ENCODE measurements at regions not wholly inside any gene's neighbourhood (a gene's known extent, or its start where the extent isn't known, plus 50 kb on each side); places are given as distances from the start of the nearest gene placed in this dataset.

GRCh38 chr12:114221136-114221833 is 184.7 kb downstream of the TBX5 start:
- no peak overlapping the region for H3K9ac ChIP-seq (ENCODE audit: low read length)
- TF ChIP-seq CTCF (IDR thresholded peaks at IDR 0.05; ENCODE audit: low read depth, low read length) (no peak), EZH2phosphoT487 (IDR thresholded peaks at IDR 0.05; ENCODE audit: low read depth) (no peak)
- no peak overlapping the region for H2AFZ ChIP-seq (ENCODE audit: low read depth, low read length)
- H3K4me3 ChIP-seq (ENCODE audit: low read length): no peak overlapping the region
- no peak overlapping the region for H3K27ac ChIP-seq (ENCODE audit: low read length)
- H3K9me3 ChIP-seq (ENCODE audit: insufficient read depth, low read length): no peaks in the 10 kb centered on the region
- no peaks in the 10 kb centered on the region for H3K36me3 ChIP-seq (replicated peaks; ENCODE audit: low read depth, low read length)
- no peak overlapping the region for H3K4me2 ChIP-seq (ENCODE audit: low read length)
- peaks cover 23% of the 10 kb centered on the region; the same call in 1 of the 2 replicates for H3K27me3 ChIP-seq (ENCODE audit: low read depth, low read length)
- no peaks in the 10 kb centered on the region for H3K79me2 ChIP-seq (ENCODE audit: low read length)
- no peaks in the 10 kb centered on the region for H3K4me1 ChIP-seq (ENCODE audit: low read length)
- no peaks in the 10 kb centered on the region for H4K20me1 ChIP-seq (ENCODE audit: insufficient read depth, low read length)

DNA sequence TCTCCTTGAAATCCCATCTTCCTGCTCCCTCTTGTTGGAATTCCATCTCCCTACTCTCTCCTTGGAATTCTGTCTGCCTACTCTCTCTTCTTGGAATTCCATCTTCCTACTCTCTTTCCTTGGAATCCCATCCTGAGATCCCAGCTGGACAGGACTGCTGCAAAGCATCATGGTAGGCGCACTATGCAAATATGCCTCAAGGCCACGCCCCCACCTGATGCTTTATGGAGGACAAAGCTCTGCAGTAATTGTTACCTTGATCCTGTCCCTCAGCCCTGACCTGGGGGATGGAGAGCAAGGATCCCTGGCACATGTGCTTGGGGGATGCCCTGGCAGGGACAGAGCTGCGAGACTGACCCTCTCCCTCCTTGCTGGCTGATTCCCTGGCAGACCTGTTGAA is 185.6 kb downstream of the TBX5 start:
- Histone ChIP-seq H3K4me3 (ENCODE audit: low read length) (no peak overlapping the region), H3K9me3 (ENCODE audit: insufficient read depth, low read length) (no peaks in the 10 kb centered on the region), H3K4me2 (ENCODE audit: low read length) (no peak overlapping the region), H3K79me2 (ENCODE audit: low read length) (no peaks in the 10 kb centered on the region), H3K4me1 (ENCODE audit: low read length) (no peaks in the 10 kb centered on the region), H2AFZ (ENCODE audit: low read depth, low read length) (no peak overlapping the region), H3K36me3 (replicated peaks; ENCODE audit: low read depth, low read length) (no peaks in the 10 kb centered on the region), H3K9ac (ENCODE audit: low read length) (no peak overlapping the region), H4K20me1 (ENCODE audit: insufficient read depth, low read length) (no peaks in the 10 kb centered on the region), H3K27me3 (ENCODE audit: low read depth, low read length) (peaks cover 23% of the 10 kb centered on the region; the same call in 1 of the 2 replicates), H3K27ac (ENCODE audit: low read length) (no peak overlapping the region)
- TF ChIP-seq CTCF (IDR thresholded peaks at IDR 0.05; ENCODE audit: low read depth, low read length) (no peak), EZH2phosphoT487 (IDR thresholded peaks at IDR 0.05; ENCODE audit: low read depth) (no peak)

DNA sequence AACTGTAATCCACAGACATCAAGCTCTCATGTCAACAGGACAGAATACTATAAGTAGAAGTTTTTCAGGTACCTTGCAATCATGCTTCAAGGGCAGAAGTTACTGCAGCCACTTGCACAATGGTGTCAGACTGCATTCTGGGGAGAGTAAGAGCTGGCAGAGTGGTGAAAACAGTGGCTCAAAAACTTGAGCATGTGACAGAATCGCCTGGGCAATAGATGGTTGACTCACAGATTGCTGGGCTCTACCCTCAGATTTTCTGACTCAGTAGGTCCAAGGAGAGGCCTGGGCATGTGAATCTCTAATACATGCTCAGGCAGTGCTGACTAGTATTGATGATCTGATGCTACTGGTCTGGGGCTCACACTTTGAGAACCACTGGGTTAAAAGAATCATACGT is 187.8 kb downstream of the TBX5 start:
- Histone ChIP-seq H3K27me3 (ENCODE audit: low read depth, low read length) (peaks cover 8% of the 10 kb centered on the region; the same call in 1 of the 2 replicates), H3K9me3 (ENCODE audit: insufficient read depth, low read length) (no peaks in the 10 kb centered on the region), H3K27ac (ENCODE audit: low read length) (no peak overlapping the region), H3K4me2 (ENCODE audit: low read length) (no peak overlapping the region), H3K79me2 (ENCODE audit: low read length) (no peaks in the 10 kb centered on the region), H3K4me1 (ENCODE audit: low read length) (no peaks in the 10 kb centered on the region), H3K4me3 (ENCODE audit: low read length) (no peak overlapping the region), H2AFZ (ENCODE audit: low read depth, low read length) (no peak overlapping the region), H3K9ac (ENCODE audit: low read length) (no peak overlapping the region), H4K20me1 (ENCODE audit: insufficient read depth, low read length) (no peaks in the 10 kb centered on the region), H3K36me3 (replicated peaks; ENCODE audit: low read depth, low read length) (no peaks in the 10 kb centered on the region)
- TF ChIP-seq CTCF (IDR thresholded peaks at IDR 0.05; ENCODE audit: low read depth, low read length): no peak
- no peak for TF ChIP-seq EZH2phosphoT487 (IDR thresholded peaks at IDR 0.05; ENCODE audit: low read depth)

GRCh38 chr12:114215746-114216145 is 190.2 kb downstream of the TBX5 start:
- Histone ChIP-seq H3K27me3 (ENCODE audit: low read depth, low read length) (peaks cover 3% of the 10 kb centered on the region; the same call in 1 of the 2 replicates), H3K4me1 (ENCODE audit: low read length) (no peaks in the 10 kb centered on the region), H4K20me1 (ENCODE audit: insufficient read depth, low read length) (no peaks in the 10 kb centered on the region), H3K36me3 (replicated peaks; ENCODE audit: low read depth, low read length) (no peaks in the 10 kb centered on the region), H3K4me2 (ENCODE audit: low read length) (no peak overlapping the region), H3K9ac (ENCODE audit: low read length) (no peak overlapping the region), H2AFZ (ENCODE audit: low read depth, low read length) (no peak overlapping the region), H3K79me2 (ENCODE audit: low read length) (no peaks in the 10 kb centered on the region), H3K4me3 (ENCODE audit: low read length) (no peak overlapping the region), H3K27ac (ENCODE audit: low read length) (no peak overlapping the region), H3K9me3 (ENCODE audit: insufficient read depth, low read length) (no peaks in the 10 kb centered on the region)
- TF ChIP-seq CTCF (IDR thresholded peaks at IDR 0.05; ENCODE audit: low read depth, low read length) (no peak), EZH2phosphoT487 (IDR thresholded peaks at IDR 0.05; ENCODE audit: low read depth) (no peak)

All from OCI-LY3 (cell line).